K562 (cell line): ENCODE measurements at regions not wholly inside any gene's neighbourhood (a gene's known extent, or its start where the extent isn't known, plus 50 kb on each side); places are given as distances from the start of the nearest gene placed in this dataset.

Source experiments
- ATAC-seq: fragments of 200-7000 bp; cut with Tn5 transposase; 3 replicates; pipeline ENCODE4 v1.9.1; 2020; ENCODE audit warnings: moderate library complexity
- BruUV-seq: library from RNA; stranded (reverse); fragments of 400-500 nt; replicated peaks from 2 replicates; lab custom pipeline; 2021; lab: Mats Ljungman, UMichigan
- CTCF ChIA-PET: fragments of 300-600 bp; formaldehyde crosslinking; extraction: SDS; loops from one replicate; lab custom pipeline; 2021; ENCODE audit warnings: low intra/inter-chr PET ratio; lab: Yijun Ruan, JAX
- POLR2A ChIA-PET: fragments of 300-600, 350-650 bp; sonication (Branson Sonifier 250); formaldehyde crosslinking; extraction: SDS; loops from one replicate; lab custom pipeline; 2021; ENCODE audit warnings: antibody characterized with exemption, inconsistent platforms; lab: Yijun Ruan, JAX
- DNase-seq, 4 experiments: peaks; one replicate each; pipeline versions ENCODE4 v3.0.0 to v3.0.0-alpha.2; 2011 to 2018; ENCODE audit warnings: low spot score in 3 of 4, mixed read lengths in 3 of 4; ENCODE audit errors: extremely low read depth in 1 of 4
- FAIRE-seq: peaks from 2 replicates; lab custom pipeline; 2011; peaks lifted over from hg19 to GRCh38; lab: Jason Lieb, UNC
- H2AFZ ChIP-seq: 2 replicates; pipeline ENCODE4 v1.6.0; 2011; ENCODE audit warnings: low read depth, low read length, control low read depth, inconsistent platforms
- H3K27ac ChIP-seq: fragments of 200-600 bp; 3 replicates; pipeline ENCODE4 v1.8.0; 2011; ENCODE audit warnings: low read depth, mild to moderate bottlenecking, control low read depth, inconsistent platforms, low read length, moderate library complexity, mixed read lengths; ENCODE audit errors: extremely low read depth
- H3K27me3 ChIP-seq, 2 experiments: fragments of 300-600 bp in 1 of 2; 2 replicates in 1 of 2; 3 replicates in 1 of 2; pipeline versions ENCODE4 v1.6.0 to v1.8.0; 2011; ENCODE audit warnings: inconsistent platforms in 2 of 2, low read length in 2 of 2, mild to moderate bottlenecking in 1 of 2, mixed read lengths in 1 of 2, moderate library complexity in 1 of 2; ENCODE audit not compliant: control insufficient read depth in 2 of 2, insufficient read depth in 2 of 2
- H3K36me3 ChIP-seq: fragments of 300-600 bp; 3 replicates; pipeline ENCODE4 v1.8.0; 2011; ENCODE audit warnings: mild to moderate bottlenecking, low read length, inconsistent platforms; ENCODE audit not compliant: control insufficient read depth, insufficient read depth
- H3K4me1 ChIP-seq, 2 experiments: fragments of 200-600 bp in 1 of 2; replicated peaks in 1 of 2; 2 replicates in 1 of 2; 3 replicates in 1 of 2; pipeline versions ENCODE4 v1.5.1 to v1.8.0; 2011; ENCODE audit warnings: inconsistent platforms in 2 of 2, low read length in 2 of 2, mild to moderate bottlenecking in 1 of 2, mixed read lengths in 1 of 2, moderate library complexity in 1 of 2; ENCODE audit not compliant: control insufficient read depth in 2 of 2, insufficient read depth in 2 of 2
- H3K4me2 ChIP-seq: 2 replicates; pipeline ENCODE4 v1.6.1; 2011; ENCODE audit warnings: low read length, control low read depth, inconsistent platforms, mixed read lengths; ENCODE audit not compliant: insufficient read depth
- H3K4me3 ChIP-seq: fragments of 200-600 bp; sonication (generic), shearing (Covaris generic); 2 replicates; pipeline ENCODE4 v1.5.1; 2016; ENCODE audit warnings: control low read depth, inconsistent platforms
- H3K79me2 ChIP-seq: fragments of 200-600 bp; 3 replicates; pipeline ENCODE4 v1.8.0; 2011; ENCODE audit warnings: low read length, inconsistent platforms; ENCODE audit not compliant: control insufficient read depth, insufficient read depth
- H3K9ac ChIP-seq, 2 experiments: 2 replicates each; pipeline versions ENCODE4 v1.6.0 to v1.6.1; 2011; ENCODE audit warnings: low read depth in 2 of 2, low read length in 2 of 2, control low read depth in 1 of 2, inconsistent platforms in 1 of 2, mild to moderate bottlenecking in 1 of 2, mixed read lengths in 1 of 2; ENCODE audit not compliant: insufficient read depth in 1 of 2
- H3K9me1 ChIP-seq: one replicate; pipeline ENCODE4 v1.6.0; 2011; ENCODE audit warnings: inconsistent platforms, mild to moderate bottlenecking, low read length, moderate library complexity; ENCODE audit not compliant: control insufficient read depth, insufficient read depth
- H3K9me3 ChIP-seq: replicated peaks from 2 replicates; pipeline ENCODE4 v1.5.1; 2011; ENCODE audit warnings: low read depth, low read length, inconsistent platforms; ENCODE audit not compliant: control insufficient read depth, insufficient read depth
- H4K20me1 ChIP-seq: replicated peaks from 2 replicates; pipeline ENCODE4 v1.6.1; 2011; ENCODE audit warnings: low read length, inconsistent platforms, mixed read lengths; ENCODE audit not compliant: control insufficient read depth, insufficient read depth
- KDM1A ChIP-seq, 2 experiments: fragments of 450-650 bp; IDR thresholded peaks; 2 replicates each; pipeline ENCODE4 v1.6.1; 2016; ENCODE audit warnings: mild to moderate bottlenecking in 2 of 2
- NFATC3 ChIP-seq: fragments of 450-650 bp; IDR thresholded peaks from 2 replicates; pipeline ENCODE4 v1.6.1; 2017; ENCODE audit warnings: mild to moderate bottlenecking
- WGBS: fragments of 100-300 bp; shearing (Covaris generic); methylation state at CpG from one replicate; pipeline ENCODE4 v1.1.6; 2016; ENCODE audit warnings: low coverage, mixed read lengths; ENCODE audit not compliant: insufficient coverage; ENCODE audit errors: missing lambda C conversion rate; 5-methylcytosine and 5-hydroxymethylcytosine counted together
- in situ Hi-C: fragments of 300-500 bp; cut with MboI; formaldehyde crosslinking; loops from 4 replicates; pipeline ENCODE4 v1.15.0; 2018; ENCODE audit warnings: inconsistent platforms, mixed read lengths
- intact Hi-C: fragments of 100-400 bp; cut with micrococcal nuclease; formaldehyde crosslinking; loops from 2 replicates; pipeline ENCODE4 v1.14.2; 2022

DNA sequence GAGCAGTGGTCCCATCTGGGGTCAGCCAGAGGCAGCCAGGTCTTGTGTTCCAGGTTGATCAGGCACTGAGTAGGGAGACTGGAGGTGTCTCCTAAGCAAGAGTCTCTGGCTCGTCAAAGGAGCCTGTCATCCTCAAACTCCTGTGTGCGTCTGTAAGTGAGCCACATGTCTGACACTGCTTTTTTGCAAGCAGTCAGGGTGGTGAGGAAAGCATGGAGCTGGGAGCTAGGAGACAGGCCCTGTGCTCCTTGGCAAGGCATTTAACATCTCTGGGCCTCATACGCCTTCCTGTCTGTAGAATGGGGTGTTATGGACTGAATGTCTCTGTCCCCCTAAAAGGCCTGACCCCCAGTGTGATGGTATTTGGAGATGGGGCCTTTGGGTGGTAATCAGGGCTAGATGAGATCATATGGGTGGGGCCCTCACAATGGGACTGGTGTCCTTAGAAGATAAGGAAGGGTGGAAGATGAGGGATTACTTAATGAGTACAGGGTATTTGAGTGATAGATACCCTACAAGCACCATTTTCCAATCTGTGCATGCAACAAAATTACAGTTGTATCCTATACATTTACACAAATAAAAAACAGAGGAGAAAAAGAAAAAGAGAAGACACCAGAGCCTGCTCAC is 53.0 kb downstream of the ARL6IP4 start (continued):
- TF ChIP-seq NFATC3: no peak
- TF ChIP-seq, all 486 proteins: peak for 63

DNA sequence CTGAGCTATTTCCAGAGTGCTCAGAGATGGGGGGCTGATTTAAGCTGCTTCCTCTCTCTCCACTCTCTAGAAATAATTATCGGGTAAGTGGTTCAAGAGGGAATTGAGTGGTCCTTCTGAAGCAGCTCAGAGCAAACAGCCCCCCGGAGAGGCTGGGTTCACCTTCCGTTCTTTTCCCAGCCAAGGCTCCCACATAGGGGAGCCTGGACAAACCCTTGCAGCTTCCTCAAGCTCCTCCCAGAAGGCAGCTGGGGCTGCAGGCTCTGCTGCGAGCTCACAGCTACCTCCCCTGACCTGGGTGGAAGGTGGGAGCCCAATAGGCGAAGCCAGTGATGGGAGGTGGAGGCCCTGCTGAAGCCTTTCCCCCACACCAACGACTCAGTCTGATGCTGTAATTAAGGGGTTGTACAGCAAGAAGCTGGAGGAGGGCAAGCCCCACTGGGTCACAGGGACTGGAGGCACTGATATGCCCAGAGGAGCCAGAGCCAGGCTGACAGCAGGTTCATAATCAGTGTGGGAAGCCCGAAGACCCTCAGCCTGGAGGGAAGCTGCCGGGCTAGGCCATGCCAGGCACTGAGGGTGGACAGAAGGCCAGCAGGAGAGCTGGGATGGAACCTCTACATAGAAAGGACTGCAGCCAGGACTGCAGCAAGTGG is 52.4 kb downstream of the ARL6IP4 start:
- H3K4me3 ChIP-seq: no peak overlapping the region
- no peaks in the 10 kb centered on the region for H3K79me2 ChIP-seq
- in situ Hi-C loops (no loop called here), intact Hi-C loops (loop anchor here (5.0 kb wide), 1 partner anchor 51 kb away; the partner anchor contains the start of gene ARL6IP4)
- BruUV-seq: no TSS peak
- H3K4me2 ChIP-seq: peak overlapping the region; percentile 43; the same call in 1 of the 2 replicates
- H3K9ac ChIP-seq: peak overlapping the region in 1 of 2 experiments; percentile 70; a peak in 2 of 4 replicates
- H3K36me3 ChIP-seq: no peaks in the 10 kb centered on the region; the same call in 2 of the 3 replicates
- H3K4me1 ChIP-seq: peaks cover 44 to 47% of the 10 kb centered on the region in 2 experiments
- no peaks in the 10 kb centered on the region for H3K9me1 ChIP-seq
- no peaks in the 10 kb centered on the region for H3K9me3 ChIP-seq
- WGBS: 88% methylated on average over 6 of the region's 8 CpGs
- POLR2A ChIA-PET: interaction anchor here (0.6 to 1.1 kb wide), 5 partner anchors 12 to 51 kb away, joined by 3 to 5 read pairs (median 3); no protein-coding TSS in a partner anchor
- DNase-seq (no peak), FAIRE-seq (no peak), ATAC-seq (no peak)
- TF ChIP-seq KDM1A (IDR thresholded peaks at IDR 0.05): no peak
- H3K27me3 ChIP-seq: no peaks in the 10 kb centered on the region
- CTCF ChIA-PET: no interaction called here
- peak overlapping the region; percentile 60 for H3K27ac ChIP-seq
- H4K20me1 ChIP-seq: no peaks in the 10 kb centered on the region
- no peak overlapping the region for H2AFZ ChIP-seq
